Memory B cell (primary cell): ENCODE measurements at regions not wholly inside any gene's neighbourhood (a gene's known extent, or its start where the extent isn't known, plus 50 kb on each side); places are given as distances from the start of the nearest gene placed in this dataset.

Experiments
- ATAC-seq: fragments of 150-1000 bp; cut with Tn5 transposase; 2 replicates; pipeline ENCODE4 v1.10.0; 2021; ENCODE audit warnings: low read depth, mild to moderate bottlenecking, moderate library complexity
- DNase-seq, 2 donors: peaks; one replicate each; pipeline ENCODE4 v3.0.0; 2022; ENCODE audit warnings: low spot score in 2 of 2
- H3K27ac Mint-ChIP-seq: one replicate; pipeline ENCODE4 v1.8.0; 2022; ENCODE audit warnings: mild to moderate bottlenecking, moderate library complexity, mixed read lengths
- H3K27me3 Mint-ChIP-seq: one replicate; pipeline ENCODE4 v1.8.0; 2022; ENCODE audit warnings: mixed read lengths
- H3K36me3 Mint-ChIP-seq: one replicate; pipeline ENCODE4 v1.8.0; 2022; ENCODE audit warnings: mild to moderate bottlenecking, mixed read lengths
- H3K4me1 Mint-ChIP-seq: one replicate; pipeline ENCODE4 v1.8.0; 2022; ENCODE audit warnings: mixed read lengths
- H3K4me3 Mint-ChIP-seq: one replicate; pipeline ENCODE4 v1.8.0; 2022; ENCODE audit warnings: mild to moderate bottlenecking, moderate library complexity, mixed read lengths
- H3K9me3 Mint-ChIP-seq: one replicate; pipeline ENCODE4 v1.8.0; 2022; ENCODE audit warnings: mixed read lengths

GRCh38 chr1:221290669-221291068 is 411.4 kb downstream of the HLX start:
- Mint-ChIP-seq H3K4me1 (no peaks in the 10 kb centered on the region), H3K4me3 (no peak overlapping the region), H3K9me3 (no peaks in the 10 kb centered on the region), H3K27ac (no peak overlapping the region), H3K36me3 (no peaks in the 10 kb centered on the region), H3K27me3 (no peaks in the 10 kb centered on the region)
- DNase-seq = no peak
- ATAC-seq = no peak

- no peak overlapping the region for H3K27ac Mint-ChIP-seq
- H3K27me3 Mint-ChIP-seq = no peaks in the 10 kb centered on the region
- no peaks in the 10 kb centered on the region for H3K9me3 Mint-ChIP-seq
- no peaks in the 10 kb centered on the region for H3K4me1 Mint-ChIP-seq
- ATAC-seq = no peak
- DNase-seq = no peak
- no peaks in the 10 kb centered on the region for H3K36me3 Mint-ChIP-seq
- H3K4me3 Mint-ChIP-seq = no peak overlapping the region
Measured at GRCh38 chr1:221291113-221291512, 411.9 kb downstream of the HLX start.

GRCh38 chr1:221292652-221293051 is 413.4 kb downstream of the HLX start:
- Mint-ChIP-seq H3K27me3 (no peaks in the 10 kb centered on the region), H3K4me1 (no peaks in the 10 kb centered on the region), H3K36me3 (no peaks in the 10 kb centered on the region), H3K4me3 (no peak overlapping the region), H3K27ac (no peak overlapping the region), H3K9me3 (no peaks in the 10 kb centered on the region)
- no peak for ATAC-seq
- DNase-seq = no peak

- no peak for ATAC-seq
- Mint-ChIP-seq H3K4me3 (no peak overlapping the region), H3K27ac (no peak overlapping the region), H3K36me3 (no peaks in the 10 kb centered on the region), H3K4me1 (no peaks in the 10 kb centered on the region), H3K9me3 (no peaks in the 10 kb centered on the region), H3K27me3 (no peaks in the 10 kb centered on the region)
- no peak for DNase-seq
Measured at GRCh38 chr1:221294242-221294641, 415.0 kb downstream of the HLX start.

- Mint-ChIP-seq H3K4me1 (no peaks in the 10 kb centered on the region), H3K27me3 (peaks cover 8% of the 10 kb centered on the region), H3K4me3 (no peak overlapping the region), H3K36me3 (no peaks in the 10 kb centered on the region), H3K27ac (no peak overlapping the region), H3K9me3 (no peaks in the 10 kb centered on the region)
- no peak for DNase-seq
- ATAC-seq = no peak
Measured at GRCh38 chr1:221302357-221302756, 423.1 kb downstream of the HLX start.

GRCh38 chr1:221302810-221303209 is 423.6 kb downstream of the HLX start:
- no peaks in the 10 kb centered on the region for H3K9me3 Mint-ChIP-seq
- peaks cover 8% of the 10 kb centered on the region for H3K27me3 Mint-ChIP-seq
- no peak overlapping the region for H3K4me3 Mint-ChIP-seq
- DNase-seq (no peak), ATAC-seq (no peak)
- no peaks in the 10 kb centered on the region for H3K4me1 Mint-ChIP-seq
- no peak overlapping the region for H3K27ac Mint-ChIP-seq
- no peaks in the 10 kb centered on the region for H3K36me3 Mint-ChIP-seq

GRCh38 chr1:221303623-221304022 is 424.4 kb downstream of the HLX start:
- no peaks in the 10 kb centered on the region for H3K36me3 Mint-ChIP-seq
- no peak for ATAC-seq
- DNase-seq = no peak

GRCh38 chr1:221306239-221306638 is 427.0 kb downstream of the HLX start:
- DNase-seq (no peak), ATAC-seq (no peak)
- Mint-ChIP-seq H3K36me3 (no peaks in the 10 kb centered on the region), H3K4me3 (no peak overlapping the region), H3K27ac (no peak overlapping the region), H3K27me3 (peaks cover 7% of the 10 kb centered on the region), H3K4me1 (no peaks in the 10 kb centered on the region), H3K9me3 (peaks cover 4% of the 10 kb centered on the region)

More at GRCh38 chr1:221303623-221304022, 424.4 kb downstream of the HLX start:
- no peak overlapping the region for H3K27ac Mint-ChIP-seq
- H3K27me3 Mint-ChIP-seq = peaks cover 8% of the 10 kb centered on the region
- H3K4me1 Mint-ChIP-seq = no peaks in the 10 kb centered on the region
- no peak overlapping the region for H3K4me3 Mint-ChIP-seq
- no peaks in the 10 kb centered on the region for H3K9me3 Mint-ChIP-seq

GRCh38 chr1:221308534-221309511 is 429.6 kb downstream of the HLX start:
- Mint-ChIP-seq H3K27ac (no peak overlapping the region), H3K4me1 (no peaks in the 10 kb centered on the region), H3K9me3 (peaks cover 4% of the 10 kb centered on the region), H3K27me3 (peaks cover 9% of the 10 kb centered on the region), H3K4me3 (no peak overlapping the region), H3K36me3 (no peaks in the 10 kb centered on the region)
- no peak for DNase-seq
- no peak for ATAC-seq

GRCh38 chr1:221309723-221310122 is 430.5 kb downstream of the HLX start:
- ATAC-seq = no peak
- Mint-ChIP-seq H3K27ac (no peak overlapping the region), H3K4me3 (no peak overlapping the region), H3K9me3 (peaks cover 4% of the 10 kb centered on the region), H3K36me3 (no peaks in the 10 kb centered on the region), H3K4me1 (no peaks in the 10 kb centered on the region), H3K27me3 (peaks cover 8% of the 10 kb centered on the region)
- DNase-seq = no peak

- peaks cover 9% of the 10 kb centered on the region for H3K27me3 Mint-ChIP-seq
- no peaks in the 10 kb centered on the region for H3K36me3 Mint-ChIP-seq
- no peaks in the 10 kb centered on the region for H3K4me1 Mint-ChIP-seq
- no peak overlapping the region for H3K27ac Mint-ChIP-seq
- ATAC-seq (no peak), DNase-seq (no peak)
- no peak overlapping the region for H3K4me3 Mint-ChIP-seq
- H3K9me3 Mint-ChIP-seq = peaks cover 4% of the 10 kb centered on the region
Measured at GRCh38 chr1:221310180-221310579, 430.9 kb downstream of the HLX start.

- H3K27me3 Mint-ChIP-seq = peaks cover 14% of the 10 kb centered on the region
- no peaks in the 10 kb centered on the region for H3K4me1 Mint-ChIP-seq
- DNase-seq (no peak), ATAC-seq (no peak)
- no peaks in the 10 kb centered on the region for H3K9me3 Mint-ChIP-seq
- no peak overlapping the region for H3K27ac Mint-ChIP-seq
- H3K36me3 Mint-ChIP-seq = no peaks in the 10 kb centered on the region
- no peak overlapping the region for H3K4me3 Mint-ChIP-seq
Measured at GRCh38 chr1:221315330-221315729, 426.6 kb downstream of the DUSP10 start.

GRCh38 chr1:221316491-221317056 is 425.3 kb downstream of the DUSP10 start:
- Mint-ChIP-seq H3K4me3 (no peak overlapping the region), H3K27me3 (peaks cover 13% of the 10 kb centered on the region), H3K36me3 (no peaks in the 10 kb centered on the region), H3K4me1 (no peaks in the 10 kb centered on the region), H3K27ac (no peak overlapping the region), H3K9me3 (no peaks in the 10 kb centered on the region)
- DNase-seq (no peak), ATAC-seq (no peak)

- H3K27ac Mint-ChIP-seq = no peak overlapping the region
- H3K36me3 Mint-ChIP-seq = no peaks in the 10 kb centered on the region
- peaks cover 15% of the 10 kb centered on the region for H3K27me3 Mint-ChIP-seq
- ATAC-seq = no peak
- DNase-seq = no peak
- H3K4me1 Mint-ChIP-seq = no peaks in the 10 kb centered on the region
- H3K9me3 Mint-ChIP-seq = no peaks in the 10 kb centered on the region
- H3K4me3 Mint-ChIP-seq = no peak overlapping the region
Measured at GRCh38 chr1:221317537-221317936, 424.4 kb downstream of the DUSP10 start.
